HG03575 (cell line): ENCODE measurements at regions not wholly inside any gene's neighbourhood (a gene's known extent, or its start where the extent isn't known, plus 50 kb on each side); places are given as distances from the start of the nearest gene placed in this dataset.
"Not testable (repeated sequence)": the region's sequence is repeated elsewhere in the genome, so short reads cannot be mapped to it uniquely, and the experiment has no call there.

Source experiments
- ATAC-seq: cut with Tn5 transposase; IDR thresholded peaks from one replicate; pipeline ENCODE4 v1.9.1; 2021; ENCODE audit not compliant: unreplicated experiment, insufficient number of reproducible peaks, low FRiP score; ENCODE audit errors: extremely low read depth

- ATAC-seq: not testable (repeated sequence)
These were observed 180.4 kb upstream of the KLF3 start for GRCh38 chr4:38483628-38484027.

- no peak for ATAC-seq
These were observed 174.8 kb upstream of the KLF3 start for GRCh38 chr4:38489011-38489861.

- ATAC-seq: no peak
These were observed 173.9 kb upstream of the KLF3 start for GRCh38 chr4:38489924-38490639.

GRCh38 chr4:38490753-38491446, 173.1 kb upstream of the KLF3 start:
- no peak for ATAC-seq

GRCh38 chr4:38491854-38492478, 172.0 kb upstream of the KLF3 start:
- ATAC-seq: no peak

GRCh38 chr4:38493066-38493465, 170.9 kb upstream of the KLF3 start:
- no peak for ATAC-seq

- ATAC-seq: no peak
These were observed 168.6 kb upstream of the KLF3 start for GRCh38 chr4:38495446-38495845.

GRCh38 chr4:38497121-38497520, 166.9 kb upstream of the KLF3 start:
- no peak for ATAC-seq

GRCh38 chr4:38499101-38499500, 164.9 kb upstream of the KLF3 start:
- no peak for ATAC-seq

GRCh38 chr4:38500433-38500832, 163.6 kb upstream of the KLF3 start:
- no peak for ATAC-seq

GRCh38 chr4:38501698-38502097, 162.3 kb upstream of the KLF3 start:
- no peak for ATAC-seq

GRCh38 chr4:38503689-38504395, 160.2 kb upstream of the KLF3 start:
- ATAC-seq: peak; percentile 72

- no peak for ATAC-seq
These were observed 159.6 kb upstream of the KLF3 start for GRCh38 chr4:38504396-38504715.

GRCh38 chr4:38509551-38509950, 154.4 kb upstream of the KLF3 start:
- ATAC-seq: no peak

GRCh38 chr4:38510201-38510600, 153.8 kb upstream of the KLF3 start:
- ATAC-seq: no peak

- no peak for ATAC-seq
These were observed 152.3 kb upstream of the KLF3 start for GRCh38 chr4:38511702-38512101.

GRCh38 chr4:38512840-38513239, 151.2 kb upstream of the KLF3 start:
- no peak for ATAC-seq

GRCh38 chr4:38514465-38515146, 149.4 kb upstream of the KLF3 start:
- ATAC-seq: no peak
